Eye (tissue), 1 donor: ENCODE measurements at regions not wholly inside any gene's neighbourhood (a gene's known extent, or its start where the extent isn't known, plus 50 kb on each side); places are given as distances from the start of the nearest gene placed in this dataset.

ENCODE experiments used
- DNase-seq: peaks from one replicate; pipeline ENCODE4 v3.0.0-alpha.2; 2015

DNA sequence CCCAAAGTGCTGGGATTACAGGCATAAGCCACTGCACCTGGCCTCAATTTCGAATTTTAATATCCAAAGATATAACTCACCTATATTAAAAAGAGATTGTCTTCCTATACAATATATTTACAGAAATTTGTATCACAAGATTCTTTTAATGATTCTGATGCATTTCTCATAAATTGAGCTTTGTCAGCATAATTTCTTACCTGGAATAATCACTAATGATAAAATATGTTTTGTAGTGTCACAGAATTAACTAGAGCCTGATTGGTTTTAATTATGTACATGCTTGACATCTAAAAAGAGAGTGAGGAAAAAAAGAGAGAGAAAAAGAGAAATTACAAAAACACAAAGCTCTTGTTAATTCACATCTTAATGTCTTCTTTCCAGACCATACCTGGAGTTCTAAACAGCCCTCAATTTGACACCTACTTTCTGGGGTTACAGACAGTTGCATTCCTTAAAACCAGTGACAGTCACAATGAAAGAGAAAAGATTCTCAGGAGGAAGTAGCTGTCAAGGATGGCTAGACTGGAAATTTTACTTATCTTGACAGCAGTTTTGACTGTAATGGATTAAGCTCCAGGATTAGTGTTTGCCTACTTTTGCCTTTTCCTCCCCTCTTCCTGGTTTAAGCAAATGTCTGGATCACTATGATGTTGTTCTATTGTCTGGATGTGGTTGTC is 214.4 kb downstream of the SPRY2 start:
- no peak for DNase-seq

DNA sequence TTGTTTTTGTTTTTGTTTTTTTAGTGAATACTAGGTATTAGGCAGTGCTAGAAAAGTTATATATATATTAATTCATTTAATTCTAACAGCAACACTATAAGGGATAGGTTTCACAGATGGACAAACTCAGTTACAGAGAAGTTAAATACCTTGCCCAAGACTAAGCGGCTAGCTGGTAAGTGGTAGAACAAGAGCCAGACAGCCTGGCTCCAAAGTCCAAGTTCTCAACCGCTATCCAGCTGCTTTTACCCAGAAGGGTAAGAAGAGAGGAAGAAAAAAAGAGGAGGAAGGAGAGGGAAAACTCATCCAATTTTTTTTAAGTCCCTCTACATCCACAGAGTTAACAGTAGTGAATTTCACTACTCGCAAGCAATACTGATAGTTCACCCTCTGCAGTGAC is 217.0 kb downstream of the SPRY2 start:
- DNase-seq = no peak

DNA sequence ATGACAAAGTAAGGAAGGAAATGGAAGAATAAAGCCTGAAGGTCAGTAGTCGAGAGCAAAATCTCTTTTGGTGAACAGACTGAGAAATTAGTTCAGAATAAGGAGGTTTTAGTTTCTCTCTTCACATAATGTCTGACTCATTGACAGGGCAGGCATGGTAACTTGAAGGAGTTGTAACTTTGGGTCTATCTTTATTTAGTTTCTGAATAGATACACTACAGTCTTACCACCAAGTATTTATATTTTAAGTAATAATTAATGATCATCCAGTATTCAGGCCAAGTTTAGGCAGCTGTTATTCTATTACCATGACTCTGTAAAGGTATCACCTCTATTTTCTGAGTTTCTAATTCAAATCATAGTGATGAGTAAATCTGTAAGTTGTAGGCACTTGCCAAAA is 219.9 kb downstream of the SPRY2 start:
- no peak for DNase-seq

DNA sequence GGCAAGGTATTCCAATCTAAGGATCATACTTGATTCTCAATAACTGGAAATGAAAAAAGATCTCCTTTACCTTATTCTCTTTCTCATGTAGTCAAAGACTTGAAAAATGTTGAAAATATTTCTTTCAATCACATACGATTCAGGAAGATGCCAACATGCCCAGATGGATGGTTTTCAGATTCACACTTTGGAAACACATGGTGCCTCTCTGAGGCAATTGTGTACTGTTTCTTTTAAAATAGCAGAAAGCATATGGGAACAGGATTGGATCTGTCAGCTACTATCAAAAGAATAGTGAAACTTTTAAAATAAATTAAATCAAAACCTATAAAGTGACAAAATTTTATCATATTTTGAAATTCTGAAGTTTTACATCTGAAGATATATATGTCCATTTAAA is 222.4 kb downstream of the SPRY2 start:
- no peak for DNase-seq

DNA sequence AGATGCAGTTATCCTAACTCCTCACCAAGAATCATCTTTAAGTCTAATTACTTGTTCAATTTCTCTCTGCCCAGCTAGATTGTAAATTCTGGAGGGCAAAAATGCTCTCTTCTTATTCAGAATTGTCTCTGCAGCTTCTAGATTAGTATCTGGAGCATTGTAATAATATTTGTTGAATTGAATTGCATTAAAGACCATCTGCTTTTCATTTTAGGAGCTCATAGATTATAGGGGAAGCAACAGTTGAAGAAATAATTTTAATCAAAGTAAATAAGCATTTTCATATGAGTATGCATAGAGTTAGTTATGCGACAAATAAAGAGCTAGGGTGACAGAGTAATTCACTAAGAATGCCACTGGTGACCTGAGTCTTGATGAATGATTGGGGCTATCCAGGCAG is 222.8 kb downstream of the SPRY2 start:
- DNase-seq = no peak

DNA sequence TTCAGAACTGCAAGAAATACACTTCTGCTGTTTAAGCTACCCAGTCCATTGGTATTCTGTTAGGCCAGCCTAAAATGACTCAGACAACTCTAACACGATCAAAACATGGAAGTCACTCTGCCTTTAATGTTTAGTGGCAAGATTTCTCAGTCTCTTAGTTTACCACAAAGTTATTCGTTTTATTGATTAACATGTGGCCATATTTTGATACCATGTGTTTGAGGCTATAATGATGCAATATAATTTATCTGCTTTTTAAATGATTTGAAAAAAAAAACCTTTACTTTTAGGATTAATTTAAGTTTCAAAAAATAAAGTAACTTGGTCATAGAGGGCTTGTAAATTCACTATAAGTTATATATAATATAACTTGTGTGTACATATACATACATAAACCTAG is 223.4 kb downstream of the SPRY2 start:
- no peak for DNase-seq

DNA sequence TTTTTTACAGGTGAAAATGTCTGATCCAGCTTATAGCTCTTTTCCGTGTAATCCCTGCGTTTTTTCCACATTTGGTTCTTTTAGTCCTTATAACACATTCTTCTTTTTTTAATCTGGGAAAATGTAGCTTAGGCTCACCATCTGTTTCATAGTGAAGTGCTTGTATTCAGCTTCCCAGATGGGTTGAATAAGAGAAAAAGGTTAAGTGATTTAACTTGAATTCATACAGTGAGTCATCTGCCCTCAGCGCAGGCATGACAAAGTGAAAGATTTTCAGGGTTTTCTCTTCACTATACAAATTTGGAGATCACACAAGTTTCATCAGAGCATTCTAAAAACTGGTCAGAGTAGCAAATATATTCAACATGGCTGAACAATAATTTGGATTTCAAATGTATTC is 224.8 kb downstream of the SPRY2 start:
- DNase-seq = no peak

DNA sequence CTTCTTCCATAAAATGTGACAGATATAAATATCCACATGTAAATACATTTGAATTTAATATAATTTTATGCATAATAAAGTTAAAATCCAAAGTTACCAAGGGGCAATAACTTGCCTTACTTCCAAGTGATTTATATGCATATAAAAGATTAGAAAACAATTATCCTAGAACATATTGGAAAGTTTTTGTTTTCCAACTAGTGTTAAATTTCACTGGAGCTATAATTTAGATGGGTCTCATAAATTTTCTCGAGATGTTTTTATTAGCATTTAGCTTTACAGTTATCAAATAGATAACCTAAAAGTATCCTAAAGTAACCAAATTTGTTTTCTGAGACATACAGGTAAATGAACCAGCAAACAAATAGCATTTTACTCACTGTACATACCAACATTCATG is 225.3 kb downstream of the SPRY2 start:
- no peak for DNase-seq

DNA sequence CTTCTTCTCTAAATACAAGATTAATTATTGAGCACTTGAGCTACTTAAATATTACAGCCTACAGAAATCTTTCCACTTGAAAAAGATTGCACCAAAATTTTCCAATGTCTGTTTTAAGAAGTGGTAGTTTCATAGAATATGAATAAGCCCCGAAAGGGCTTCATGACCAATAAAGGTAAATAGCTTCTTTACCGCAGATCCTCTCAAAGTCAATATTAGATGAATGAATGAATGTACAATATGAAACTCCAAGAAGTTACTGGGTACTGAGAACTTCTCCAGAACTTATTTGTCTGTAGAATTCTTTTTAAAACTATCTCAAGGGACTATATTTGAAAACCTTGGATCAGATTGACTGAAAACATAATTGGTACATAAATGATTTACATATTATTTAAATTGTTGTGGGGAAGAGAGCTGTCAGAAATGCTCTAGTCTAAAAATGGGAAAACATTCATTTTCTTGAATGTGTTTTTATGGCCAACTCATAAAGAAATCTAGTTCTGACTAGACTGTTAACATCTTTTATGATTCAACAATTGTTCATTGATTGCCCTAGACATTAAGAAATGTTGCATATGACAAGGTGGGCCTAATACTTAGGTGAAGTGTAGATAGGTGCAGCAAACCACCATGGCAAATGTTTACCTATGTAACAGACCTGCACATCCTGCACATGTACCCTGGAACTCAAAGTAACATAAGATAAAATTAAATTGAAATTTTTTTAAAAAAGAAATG is 227.0 kb downstream of the SPRY2 start:
- no peak for DNase-seq

DNA sequence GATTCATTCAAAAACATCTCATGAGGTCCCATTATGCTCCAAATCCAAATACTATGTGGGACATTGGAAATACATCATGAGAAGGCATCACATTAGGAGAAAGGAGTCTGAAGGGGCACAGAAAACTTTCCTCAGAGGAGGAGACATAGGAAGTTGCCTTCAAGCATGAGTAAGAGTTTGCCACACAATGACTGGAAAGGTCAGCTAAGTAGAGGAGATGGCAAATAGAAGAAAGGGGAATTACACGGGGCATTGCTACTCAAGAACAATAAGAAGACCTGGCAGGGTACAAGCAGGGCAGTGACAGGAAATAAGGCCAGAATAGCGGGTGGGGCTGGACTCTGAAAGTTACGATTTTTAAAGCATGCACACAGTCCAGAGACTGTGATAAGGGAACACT is 231.6 kb downstream of the SPRY2 start:
- no peak for DNase-seq

DNA sequence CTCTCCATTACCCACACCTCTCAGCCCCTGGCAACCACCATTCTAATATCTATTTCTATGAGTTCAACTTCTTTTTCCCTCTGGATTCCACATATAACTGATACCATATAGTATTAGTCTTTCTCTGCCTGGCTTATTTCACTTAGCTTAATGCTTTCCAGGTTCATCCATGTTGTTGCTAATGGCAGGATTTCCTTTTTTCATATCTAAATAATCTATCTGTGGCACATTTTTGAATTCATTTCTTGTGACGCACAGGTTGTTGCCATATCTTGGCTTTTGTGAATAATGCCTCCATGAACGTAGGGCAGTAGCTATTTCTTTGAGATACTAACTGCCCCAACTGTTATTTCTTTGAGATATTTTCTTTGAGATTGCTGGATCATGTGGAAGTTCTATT is 235.6 kb downstream of the SPRY2 start:
- no peak for DNase-seq

DNA sequence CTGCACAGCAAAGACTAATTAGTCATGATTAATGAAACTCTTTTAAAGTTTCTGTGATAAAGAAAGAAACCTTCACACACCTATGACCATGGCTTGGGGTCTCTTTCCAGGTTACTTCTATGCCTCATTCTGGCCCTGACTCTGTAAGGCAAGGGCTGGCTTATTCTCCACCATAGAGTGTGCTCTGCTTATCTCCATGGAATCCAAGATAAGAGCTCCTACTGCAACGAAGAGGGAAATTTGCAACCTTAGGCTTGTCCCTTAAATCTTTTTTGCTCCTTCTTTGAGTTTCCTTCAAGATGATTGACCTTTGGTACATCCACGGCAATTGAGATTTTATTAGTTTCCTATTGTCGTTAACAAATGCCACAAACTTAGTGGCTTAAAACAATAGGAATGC is 239.9 kb downstream of the SPRY2 start:
- DNase-seq = no peak

DNA sequence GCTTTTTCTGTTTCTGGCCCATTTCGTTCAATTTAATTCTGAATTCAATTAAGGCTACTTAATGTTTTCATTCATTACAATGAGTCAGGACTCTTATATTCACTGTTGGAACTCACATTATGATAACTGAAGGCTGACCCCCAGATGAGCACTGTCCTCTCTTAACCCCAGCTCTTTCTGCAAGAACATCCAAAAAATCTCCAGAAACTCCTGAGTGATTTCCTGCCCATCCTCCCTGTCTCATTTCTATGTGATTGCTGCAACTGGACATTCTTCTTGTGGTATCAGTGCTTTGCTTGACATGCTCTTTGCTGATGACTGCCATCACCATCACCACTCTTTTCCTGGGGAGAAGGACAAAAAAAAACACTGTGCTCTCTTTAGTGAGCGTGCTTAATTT is 240.3 kb downstream of the SPRY2 start:
- no peak for DNase-seq

DNA sequence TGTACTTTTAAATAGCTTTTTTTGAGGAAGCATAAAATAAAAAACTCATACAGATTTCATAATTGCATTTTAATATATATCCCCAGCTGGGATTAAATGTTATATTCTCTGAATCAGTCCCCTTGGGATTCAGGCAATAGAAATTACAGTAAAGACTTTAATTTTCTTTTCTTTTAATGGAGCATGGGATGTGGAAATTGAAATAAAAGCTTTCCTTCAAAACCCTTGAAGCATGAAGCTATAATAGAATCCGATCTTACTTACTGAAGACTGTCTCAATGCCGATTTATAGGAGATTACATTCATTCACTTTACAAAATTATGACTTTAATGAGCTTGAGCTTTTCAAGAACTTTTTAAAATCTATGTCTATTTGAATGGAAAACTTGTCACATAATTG is 243.4 kb downstream of the SPRY2 start:
- DNase-seq = no peak

DNA sequence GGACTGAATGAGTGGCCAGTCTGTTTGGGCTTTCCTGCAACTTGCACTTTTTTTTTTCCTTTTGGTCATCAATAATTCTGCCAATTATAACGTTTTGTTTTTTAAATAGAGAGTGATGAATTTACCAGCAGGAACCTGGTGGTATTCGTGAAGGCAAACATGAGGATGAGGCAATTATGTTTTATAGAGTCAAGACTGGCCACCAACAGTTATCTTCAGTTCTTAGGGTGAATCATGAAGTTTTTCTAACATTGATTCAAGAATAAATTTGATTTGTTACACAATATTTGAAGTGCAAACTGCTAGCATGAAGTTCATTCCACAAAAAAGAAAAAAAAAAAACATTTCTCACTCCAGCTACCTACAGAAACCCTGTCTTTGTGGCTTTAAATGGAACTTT is 244.5 kb downstream of the SPRY2 start:
- no peak for DNase-seq

DNA sequence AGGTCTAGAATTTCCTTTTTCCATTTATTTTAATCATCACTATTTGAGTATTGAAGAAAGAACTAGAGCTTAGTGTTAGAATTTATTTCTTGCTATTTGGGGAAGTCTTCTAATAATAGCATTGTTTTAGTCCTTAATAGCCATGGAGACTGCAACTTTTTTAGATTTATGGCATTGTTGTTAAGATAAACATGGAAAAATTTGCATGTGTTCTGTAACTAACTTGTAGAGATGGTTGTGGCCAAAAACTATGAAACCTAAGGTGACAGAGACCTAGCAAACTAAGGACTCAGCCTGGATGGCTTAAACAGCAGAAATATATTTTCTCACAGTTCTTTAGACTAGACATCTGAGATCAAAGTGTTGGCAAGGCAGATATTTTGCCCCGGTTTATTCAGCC is 246.4 kb downstream of the SPRY2 start:
- no peak for DNase-seq

DNA sequence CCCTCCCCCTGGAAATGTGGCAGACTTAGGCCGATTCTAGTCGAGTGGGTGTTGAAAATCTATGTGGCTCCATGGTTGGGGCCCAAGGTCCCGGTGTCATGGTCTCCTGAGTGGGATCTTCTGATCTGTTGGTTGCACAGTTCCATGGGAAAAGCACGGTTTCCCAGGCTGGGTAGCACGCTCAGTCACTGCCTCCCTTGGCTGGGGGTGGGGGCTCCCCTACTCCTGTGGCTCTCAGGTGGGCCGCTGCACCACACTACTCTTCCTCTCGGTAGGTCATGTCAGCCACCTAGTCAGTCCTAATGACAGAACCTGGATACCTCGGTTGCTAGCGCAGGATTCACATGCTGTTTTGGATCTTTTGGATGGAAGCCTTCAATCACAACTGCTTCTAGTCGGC is 247.0 kb downstream of the SPRY2 start:
- DNase-seq = no peak

DNA sequence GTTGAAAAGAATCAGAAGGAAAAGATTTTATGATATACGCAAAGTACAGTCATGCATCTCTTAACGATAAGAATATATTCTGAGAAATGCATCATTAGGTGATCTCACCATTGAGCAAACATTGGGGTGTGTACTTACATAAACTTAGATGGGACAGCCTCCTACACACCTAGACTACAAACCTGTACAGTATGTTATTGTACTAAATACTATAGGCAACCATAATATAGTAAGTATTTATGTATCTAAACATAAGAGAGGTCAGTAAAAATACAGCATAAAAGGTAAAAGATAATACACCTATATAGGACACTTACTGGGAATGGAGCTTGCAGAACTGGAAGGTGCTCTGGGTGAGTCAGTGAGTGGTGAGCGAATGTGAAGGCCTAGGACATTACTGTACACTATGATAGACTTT is 254.6 kb downstream of the SPRY2 start:
- DNase-seq = no peak

DNA sequence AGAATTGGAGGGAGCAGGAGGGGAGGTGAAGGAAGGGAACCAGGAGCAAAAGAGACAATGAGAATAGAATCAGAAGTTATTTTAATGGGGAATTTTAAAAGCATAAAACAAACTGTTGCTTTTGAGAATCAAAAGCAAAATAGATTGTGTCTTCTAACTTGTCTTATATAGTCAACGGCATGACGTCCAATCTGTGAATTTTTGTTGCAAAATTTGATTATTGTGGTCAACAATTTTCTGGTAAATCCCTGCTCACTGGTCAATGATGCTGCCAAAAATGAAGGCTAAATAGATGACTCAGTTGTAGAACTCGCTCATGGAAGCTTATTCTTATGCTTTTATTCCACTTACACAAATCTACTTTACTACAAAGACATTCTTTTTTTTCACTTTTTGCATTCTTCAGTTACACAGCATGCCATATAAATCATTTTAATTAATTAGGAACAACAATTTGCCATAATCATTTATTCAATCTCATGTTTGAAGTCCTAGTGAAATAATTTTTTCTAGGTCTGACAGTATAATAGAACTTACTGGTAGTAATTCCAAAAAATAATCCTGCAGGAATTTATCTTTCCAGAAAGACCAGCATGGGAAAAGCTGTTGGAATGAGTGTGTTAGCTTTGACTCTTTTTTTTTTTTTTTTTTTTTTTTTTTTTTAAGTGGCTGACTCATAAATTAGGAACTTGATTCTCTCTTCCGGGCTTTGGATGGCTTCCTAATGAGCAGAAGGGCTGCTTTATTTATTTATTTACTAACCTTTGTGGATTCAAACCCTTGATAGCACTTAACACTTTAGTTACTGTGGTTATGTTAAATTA is 256.9 kb downstream of the SPRY2 start:
- peak; percentile 34 for DNase-seq

DNA sequence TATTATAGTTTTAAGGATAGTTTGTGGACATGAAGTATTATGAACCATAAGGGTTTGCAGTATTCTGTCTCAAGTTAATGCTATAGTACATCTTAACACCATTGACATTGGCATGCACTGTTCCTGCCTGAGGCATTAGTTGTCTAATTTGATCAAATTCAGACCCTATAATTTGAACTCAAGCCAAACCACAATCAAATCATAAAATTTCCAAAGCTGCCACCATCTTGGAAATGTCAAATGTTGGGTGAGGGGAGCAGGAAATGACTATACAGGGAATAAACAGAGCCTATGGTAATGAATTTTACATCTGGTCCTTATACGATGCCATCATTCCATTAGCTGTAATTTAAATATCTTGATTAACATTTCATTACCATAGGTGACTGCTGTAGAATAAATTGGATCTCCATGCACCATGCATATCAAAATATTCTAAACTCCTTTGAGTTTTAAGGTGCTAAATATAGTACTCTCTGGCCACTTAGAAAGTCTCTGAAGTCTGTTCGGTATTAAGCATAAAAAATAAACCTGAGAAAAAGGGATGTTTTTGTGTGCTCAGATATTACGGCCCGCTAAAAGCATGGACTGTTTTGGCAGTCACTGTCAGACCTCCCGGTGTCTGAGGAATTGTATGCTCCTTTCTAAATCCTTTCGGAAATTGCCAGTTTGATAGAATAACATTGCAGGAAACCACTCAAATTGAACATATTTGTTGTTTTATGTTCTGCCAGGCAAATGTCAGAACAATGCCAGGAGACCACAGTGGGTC is 257.7 kb downstream of the SPRY2 start:
- DNase-seq = peak; percentile 43

DNA sequence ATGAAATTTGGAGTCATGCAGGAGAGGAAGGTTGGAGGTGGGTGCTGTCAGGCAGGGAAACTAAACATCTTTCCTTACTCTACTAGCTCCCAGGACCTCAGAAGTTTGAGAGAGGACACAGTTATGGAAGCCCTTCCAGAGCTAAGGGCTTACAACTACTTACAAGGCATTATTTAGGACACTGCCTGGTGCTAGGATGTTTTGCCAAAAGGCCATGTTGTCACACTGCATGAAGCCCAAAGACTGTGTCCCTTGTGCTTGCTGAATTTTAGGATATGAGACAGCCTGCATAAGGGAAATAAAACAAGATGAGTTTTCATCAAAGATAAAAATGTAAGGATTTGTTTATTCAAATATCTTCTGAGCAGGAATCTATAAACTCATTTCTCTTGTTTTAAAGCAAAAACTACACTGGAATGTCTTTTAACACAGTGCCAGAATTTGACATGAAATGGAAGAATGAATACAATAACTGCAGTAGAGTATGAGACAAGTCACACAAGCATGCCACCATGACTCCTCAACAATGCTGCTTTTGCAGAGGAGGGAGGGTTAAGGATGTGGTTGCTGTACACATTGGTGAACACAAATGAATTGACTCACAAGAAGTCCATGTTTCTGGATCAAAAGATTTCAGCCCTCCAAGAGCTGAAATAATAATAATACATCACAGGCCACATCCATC is 258.4 kb downstream of the SPRY2 start:
- no peak for DNase-seq

DNA sequence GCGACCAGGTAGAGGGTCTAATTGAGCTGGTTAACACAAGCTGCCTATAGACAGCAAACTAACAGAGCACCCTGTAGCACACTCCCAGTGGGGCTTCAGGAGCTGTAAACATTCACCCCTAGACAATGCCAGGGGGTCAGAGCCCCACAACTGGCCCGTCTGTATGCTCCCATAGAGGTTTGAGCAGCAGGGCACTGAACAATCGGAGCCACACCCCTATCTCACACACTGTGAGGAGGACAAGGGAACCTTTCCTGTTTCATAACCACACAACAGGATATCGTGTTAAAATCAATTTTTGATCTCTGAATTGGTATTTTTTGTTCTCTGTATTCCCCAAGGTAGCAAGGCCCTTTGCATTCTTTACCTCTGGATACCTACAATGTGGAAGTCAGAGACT is 266.1 kb downstream of the SPRY2 start:
- DNase-seq = no peak
